ENCODE measurements at regions not wholly inside any gene's neighbourhood (a gene's known extent, or its start where the extent isn't known, plus 50 kb on each side); places are given as distances from the start of the nearest gene placed in this dataset.

GRCh38 chr1:219746141-219746540 lies 133.2 kb upstream of the ZC3H11B start:
- no peak for DNase-seq
- Histone ChIP-seq H4K20me1 (ENCODE audit: control insufficient read depth, insufficient read depth, insufficient read length) (no peaks in the 10 kb centered on the region), H2BK120ac (ENCODE audit: low read depth, low read length, poor library complexity, severe bottlenecking) (no peak overlapping the region), H3K23ac (ENCODE audit: insufficient read length, low read depth, low read length) (no peak overlapping the region), H2BK12ac (ENCODE audit: insufficient read length, low read depth, low read length) (no peak overlapping the region), H3T11ph (ENCODE audit: low read length) (no peak overlapping the region), H3K56ac (ENCODE audit: insufficient read length, low read depth, low read length) (no peak overlapping the region), H2BK5ac (ENCODE audit: insufficient read length, low read length) (no peak overlapping the region), H2AFZ (ENCODE audit: low read length) (no peak overlapping the region), H4K8ac (replicated peaks; ENCODE audit: insufficient read length, low read depth, low read length) (no peak overlapping the region), H4K91ac (ENCODE audit: insufficient read length, low read depth, low read length) (no peak overlapping the region), H3K27ac (ENCODE audit: insufficient read length, low read depth, low read length) (no peak overlapping the region), H3K79me1 (ENCODE audit: insufficient read depth, low read depth, low read length, poor library complexity, severe bottlenecking) (no peaks in the 10 kb centered on the region), H3K4me2 (ENCODE audit: insufficient read depth, insufficient read length, low read length) (no peak overlapping the region), H2BK15ac (ENCODE audit: low read depth, low read length) (no peak overlapping the region), H3K4ac (ENCODE audit: low read depth, low read length) (no peak overlapping the region), H3K27me3 (ENCODE audit: insufficient read depth, low read length) (no peaks in the 10 kb centered on the region), H2AK5ac (ENCODE audit: insufficient read length, low read length) (no peak overlapping the region), H2BK20ac (ENCODE audit: low read depth, low read length, poor library complexity, severe bottlenecking) (no peak overlapping the region), H3K14ac (ENCODE audit: insufficient read depth, low read length) (no peak overlapping the region), H3K9me3 (ENCODE audit: control insufficient read depth, low read depth, low read length) (no peaks in the 10 kb centered on the region), H3K23me2 (ENCODE audit: insufficient read length, low read depth, low read length, poor library complexity, severe bottlenecking) (no peaks in the 10 kb centered on the region), H3K9ac (ENCODE audit: extremely low read depth, insufficient read length, low read length) (no peak overlapping the region), H4K5ac (ENCODE audit: insufficient read length, low read depth, low read length) (no peak overlapping the region), H3K18ac (ENCODE audit: insufficient read length, low read depth, low read length) (no peak overlapping the region), H3K4me1 (ENCODE audit: insufficient read depth, low read length) (no peaks in the 10 kb centered on the region), H3K79me2 (ENCODE audit: insufficient read depth, low read length) (no peaks in the 10 kb centered on the region)
- no peaks in the 10 kb centered on the region for H3K27me3 Mint-ChIP-seq (ENCODE audit: low read depth)
- H3K36me3 Mint-ChIP-seq (ENCODE audit: insufficient read depth in 1 of 3, low read depth in 3 of 3): no peaks in the 10 kb centered on the region
- no peaks in the 10 kb centered on the region for H3K4me1 Mint-ChIP-seq
- H3K4me3 Mint-ChIP-seq: no peak overlapping the region
- H3K27ac Mint-ChIP-seq: no peak overlapping the region
- no CpG with 5 or more reads among the region's 2 CpGs for WGBS (ENCODE audit: extremely low coverage, insufficient read length, low lambda C conversion rate)
- no peaks in the 10 kb centered on the region for H3K9me3 Mint-ChIP-seq
- no peak for TF ChIP-seq CTCF (conservative IDR thresholded peaks at IDR 0.05)

Measured in H9 (cell line).